T-helper 2 cell (primary cell): ENCODE measurements at regions not wholly inside any gene's neighbourhood (a gene's known extent, or its start where the extent isn't known, plus 50 kb on each side); places are given as distances from the start of the nearest gene placed in this dataset.
"Not testable (repeated sequence)": the region's sequence is repeated elsewhere in the genome, so short reads cannot be mapped to it uniquely, and the experiment has no call there.

Experiments
- DNase-seq, 5 experiments: peaks; one replicate each; pipeline versions ENCODE4 v3.0.0 to v3.0.0-alpha.2; 2012 to 2022

DNA sequence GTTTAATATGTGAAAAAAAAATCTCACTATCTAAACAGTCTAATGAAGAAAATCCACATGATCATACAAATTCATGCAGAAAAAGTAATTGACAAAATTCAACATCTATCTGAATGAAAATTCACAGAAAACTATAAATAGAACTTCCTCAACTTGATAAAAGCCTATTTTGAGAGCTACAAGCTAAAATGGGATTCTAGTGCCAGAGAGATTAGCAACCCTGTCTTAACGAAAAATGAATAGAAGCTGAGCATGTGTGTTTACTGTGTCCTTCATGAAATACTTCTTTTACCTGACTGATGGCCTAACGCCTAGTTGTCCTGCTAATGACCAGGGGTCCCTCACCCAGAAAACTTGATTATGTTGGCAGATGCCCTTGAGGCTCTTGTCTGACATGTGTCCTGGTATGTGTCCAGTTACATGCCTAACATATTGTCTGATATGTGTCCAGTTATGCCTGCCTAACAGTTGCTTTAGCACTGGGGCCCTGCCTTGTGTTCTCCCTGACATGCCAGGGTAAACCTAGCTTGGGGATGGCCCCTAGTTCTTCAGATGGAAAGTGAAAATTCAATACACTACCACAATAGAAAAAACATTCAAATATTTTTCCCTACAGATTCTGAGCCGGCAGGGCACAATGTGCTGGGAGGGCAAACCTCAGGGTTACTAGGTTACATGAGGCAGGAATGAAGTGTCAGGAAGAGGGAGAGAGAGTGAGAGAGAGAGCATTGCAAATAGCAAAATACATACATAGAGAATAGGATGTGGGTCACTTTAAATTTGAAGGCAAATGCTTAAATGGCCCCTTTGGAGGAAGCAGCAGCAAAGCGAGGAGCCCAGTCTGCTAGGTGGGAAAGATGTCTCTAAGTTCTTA is 834.0 kb downstream of the CDH11 start:
- no peak for DNase-seq

DNA sequence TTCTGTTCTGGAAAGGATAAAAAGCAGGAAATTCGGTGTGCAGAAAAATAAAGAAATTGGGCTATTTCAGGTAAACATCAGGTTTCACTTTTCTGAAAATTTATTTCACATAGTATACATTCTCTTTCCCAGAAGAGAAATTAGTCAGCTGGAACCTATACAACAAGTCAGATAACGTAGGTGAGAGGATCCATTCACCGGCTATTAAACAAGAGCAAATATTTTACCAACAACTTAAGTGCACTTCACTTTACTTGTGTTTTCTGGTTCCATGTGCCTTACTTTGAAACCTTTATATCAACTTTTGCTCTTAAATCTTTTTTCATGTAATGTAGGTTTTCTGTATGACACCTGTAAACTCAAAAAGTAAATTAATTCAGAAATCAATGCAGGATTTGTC is 839.7 kb downstream of the CDH11 start:
- DNase-seq: no peak

DNA sequence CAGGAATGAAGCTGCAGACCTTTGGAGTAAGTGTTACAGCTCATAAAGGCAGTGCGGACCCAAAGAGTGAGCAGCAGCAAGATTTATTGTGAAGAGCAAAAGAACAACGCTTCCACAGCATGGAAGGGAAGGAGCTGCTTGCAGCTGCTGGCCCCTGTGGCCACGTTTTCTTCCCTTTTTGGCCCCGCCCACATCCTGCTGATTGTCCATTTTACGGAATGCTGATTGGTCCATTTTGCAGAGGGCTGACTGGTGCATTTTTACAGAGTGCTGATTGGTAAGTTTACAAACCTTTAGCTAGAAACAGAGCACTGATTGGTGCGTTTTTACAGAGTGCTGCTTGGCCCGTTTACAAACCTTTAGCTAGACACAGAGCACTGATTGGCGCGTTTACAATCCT is 841.5 kb downstream of the CDH11 start:
- DNase-seq: no peak

GRCh38 chr16:64278196-64278595 is 843.7 kb downstream of the CDH11 start:
- DNase-seq: no peak

- no peak for DNase-seq
These were observed 845.2 kb downstream of the CDH11 start for GRCh38 chr16:64276646-64277045.

GRCh38 chr16:64272028-64272427 is 849.8 kb downstream of the CDH11 start:
- DNase-seq: no peak

DNA sequence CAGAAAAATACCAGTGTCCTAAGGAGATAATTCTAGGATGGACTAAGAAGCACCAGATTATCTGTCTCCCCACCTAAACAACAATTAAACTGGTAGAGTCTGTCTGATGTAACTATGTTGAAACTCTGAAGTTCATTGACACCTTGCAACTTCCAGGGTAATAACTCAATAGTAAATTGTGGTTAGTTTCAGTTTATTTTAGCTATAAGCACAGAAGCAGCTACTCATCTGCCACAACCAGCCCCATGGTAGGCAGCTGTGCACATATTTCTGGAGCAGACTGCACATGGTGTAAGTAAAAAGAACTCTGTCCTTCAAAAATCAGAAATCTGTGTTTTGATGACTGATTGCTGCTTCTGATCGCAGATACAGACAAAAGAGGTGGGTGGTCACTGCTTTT is 852.1 kb downstream of the CDH11 start:
- no peak for DNase-seq

- no peak for DNase-seq
These were observed 856.1 kb downstream of the CDH11 start for GRCh38 chr16:64265756-64266155.

- not testable (repeated sequence) for DNase-seq
These were observed 861.0 kb downstream of the CDH11 start for GRCh38 chr16:64260631-64261401.

DNA sequence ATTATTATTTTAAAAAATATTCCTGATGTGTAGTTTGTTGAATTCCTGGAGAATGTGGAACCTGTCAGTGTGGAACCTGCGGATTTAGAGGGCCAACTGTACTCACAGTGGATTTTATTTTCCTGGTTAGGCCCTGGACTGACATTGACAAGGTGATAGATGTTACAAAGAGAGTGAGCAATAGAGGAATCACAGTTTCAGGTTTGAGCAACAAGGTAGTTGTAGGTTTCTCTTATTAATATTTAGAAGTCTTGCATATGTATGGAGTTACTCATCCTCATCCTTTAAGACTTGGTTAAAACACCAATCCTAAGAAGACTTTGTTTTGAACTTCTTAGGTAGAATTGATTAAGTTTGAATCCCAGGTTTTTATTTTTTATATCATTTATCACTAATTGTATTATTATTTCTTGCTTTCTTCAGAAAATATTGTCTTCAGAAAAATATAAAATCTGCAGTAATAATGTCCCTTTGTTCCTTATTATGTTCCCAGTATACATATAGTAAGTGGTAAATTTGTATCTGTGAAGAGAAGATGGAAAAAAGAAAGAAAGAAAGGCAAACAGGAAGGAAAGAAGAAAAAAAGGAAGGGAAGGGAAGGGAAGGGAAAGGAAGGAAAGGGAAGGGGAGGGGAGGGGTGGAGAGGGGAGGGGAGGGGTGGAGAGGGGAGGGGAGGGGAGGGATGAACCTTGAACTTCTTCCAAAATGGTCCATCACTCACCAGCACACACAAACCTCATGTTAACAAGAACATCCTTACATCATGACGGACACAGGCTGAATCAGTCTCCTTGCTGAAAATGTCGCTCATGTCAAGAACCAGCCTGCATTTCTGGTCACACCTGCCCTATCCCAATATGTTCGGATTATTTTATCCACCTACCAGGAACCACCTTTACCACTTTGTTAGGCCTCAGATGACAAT is 867.2 kb downstream of the CDH11 start:
- DNase-seq: no peak

DNA sequence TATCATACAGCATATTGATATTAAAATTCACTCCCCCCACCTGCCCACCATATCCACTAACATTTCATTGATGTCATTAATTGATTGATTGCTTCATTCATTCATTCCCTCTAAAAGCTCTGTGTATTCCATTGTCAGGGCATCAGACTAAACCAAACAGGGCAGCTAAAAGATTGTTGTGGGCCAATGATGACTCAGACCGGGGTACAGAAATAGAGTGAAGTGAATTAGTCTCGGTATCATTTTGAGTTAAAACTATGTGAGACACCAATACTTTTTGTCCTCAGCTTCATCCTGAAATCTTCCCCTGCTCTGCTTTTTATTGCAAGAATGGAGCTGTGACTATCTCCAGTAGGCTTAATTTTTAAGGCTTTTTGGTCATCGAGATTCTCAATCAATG is 868.3 kb downstream of the CDH11 start:
- no peak for DNase-seq

- DNase-seq: no peak
These were observed 868.8 kb downstream of the CDH11 start for GRCh38 chr16:64253096-64253495.

DNA sequence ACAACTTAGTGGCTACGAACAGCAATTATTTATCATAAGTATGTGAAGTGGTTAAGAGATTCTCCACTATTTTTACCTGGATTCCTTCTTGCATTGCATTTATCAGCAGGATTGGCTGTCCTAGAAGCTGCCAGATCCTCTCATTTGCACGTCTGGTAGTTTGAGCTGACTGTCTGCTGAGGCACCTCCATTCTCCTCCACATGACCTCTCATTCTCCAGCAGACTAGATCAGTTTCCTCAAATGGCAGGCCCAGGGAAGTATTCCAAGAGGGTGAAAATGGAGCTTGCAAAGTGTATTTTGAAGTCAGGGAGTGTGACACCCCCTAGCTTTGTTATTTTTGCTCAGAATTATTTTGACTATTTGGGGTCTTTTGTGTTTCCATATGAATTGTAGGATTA is 870.1 kb downstream of the CDH11 start:
- no peak for DNase-seq

DNA sequence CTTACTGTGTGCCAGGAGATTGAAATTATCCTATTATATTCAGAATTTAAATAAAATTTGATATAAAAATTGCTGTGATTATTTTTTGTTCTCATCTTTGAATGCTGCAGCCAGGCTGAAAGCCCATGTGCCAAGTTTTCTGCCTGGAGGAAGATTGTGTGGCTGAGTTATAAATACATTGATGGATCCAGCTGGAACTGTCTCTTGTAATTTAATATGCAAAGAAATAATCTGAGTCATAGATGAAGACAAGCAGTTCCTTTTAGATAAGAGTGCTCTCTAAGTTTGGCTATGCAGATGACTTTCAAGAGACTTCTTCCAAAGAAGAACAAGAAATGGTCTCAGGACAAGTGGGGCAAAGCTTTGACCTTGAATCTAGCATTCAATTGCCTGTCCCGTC is 871.0 kb downstream of the CDH11 start:
- DNase-seq: no peak

DNA sequence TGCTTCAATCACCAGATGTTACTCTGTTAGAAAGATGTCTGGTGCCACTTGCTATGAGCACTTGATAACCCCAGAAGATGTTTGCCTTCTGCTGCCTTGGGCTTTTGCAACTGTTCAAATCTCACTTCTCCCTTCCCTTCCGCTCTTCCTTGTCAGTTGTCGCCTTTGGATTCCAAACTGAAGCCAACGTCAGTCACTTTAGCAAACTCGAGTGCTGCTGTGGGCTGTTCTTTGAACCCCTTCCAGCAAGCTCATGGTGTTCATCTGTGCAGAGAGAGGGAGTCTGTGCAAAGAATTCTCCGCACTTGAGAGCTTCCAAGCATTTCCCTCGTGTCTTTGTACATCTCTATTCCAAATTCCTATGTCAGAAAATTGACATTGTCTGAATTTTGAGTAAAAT is 879.4 kb downstream of the CDH11 start:
- no peak for DNase-seq

DNA sequence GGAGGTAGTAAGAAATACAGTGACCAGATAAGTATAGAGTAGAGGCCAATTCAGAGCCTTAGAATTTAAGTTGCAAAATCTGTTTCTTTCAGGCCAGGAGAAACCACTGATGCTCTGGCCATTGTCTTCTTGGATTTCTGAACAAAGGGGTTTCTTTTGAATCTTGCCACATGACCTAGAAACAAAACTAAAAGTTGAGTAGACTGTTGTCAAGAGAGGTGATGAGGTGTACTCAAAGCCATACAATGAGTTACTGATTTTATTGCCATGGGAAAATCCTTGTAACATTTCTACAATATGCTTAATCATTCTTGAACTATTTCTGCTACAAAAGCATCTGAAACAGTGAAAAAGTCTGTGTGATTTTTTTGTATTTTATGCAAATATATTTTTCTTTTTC is 881.3 kb downstream of the CDH11 start:
- no peak for DNase-seq

GRCh38 chr16:64238571-64238970 is 883.3 kb downstream of the CDH11 start:
- no peak for DNase-seq

DNA sequence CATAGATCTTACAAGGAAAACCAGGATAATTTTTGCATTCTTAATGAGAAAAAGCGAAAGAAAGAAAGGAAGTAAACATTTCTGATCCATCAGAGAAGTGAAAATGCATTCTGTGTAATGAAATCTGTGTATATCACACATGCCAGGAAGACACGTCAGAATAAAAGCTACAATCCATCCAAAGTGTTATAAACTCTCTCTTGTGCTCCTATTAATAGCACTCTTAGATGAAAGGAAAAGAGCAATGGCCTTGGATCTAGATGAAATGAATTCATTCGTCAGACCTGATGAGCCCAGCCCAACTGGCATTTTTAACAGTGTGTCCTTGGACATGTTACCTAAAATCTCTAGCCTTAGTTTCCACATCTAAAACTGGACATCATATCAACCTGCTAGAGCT is 885.5 kb downstream of the CDH11 start:
- DNase-seq: no peak

- no peak for DNase-seq
These were observed 887.7 kb downstream of the CDH11 start for GRCh38 chr16:64234200-64234599.

DNA sequence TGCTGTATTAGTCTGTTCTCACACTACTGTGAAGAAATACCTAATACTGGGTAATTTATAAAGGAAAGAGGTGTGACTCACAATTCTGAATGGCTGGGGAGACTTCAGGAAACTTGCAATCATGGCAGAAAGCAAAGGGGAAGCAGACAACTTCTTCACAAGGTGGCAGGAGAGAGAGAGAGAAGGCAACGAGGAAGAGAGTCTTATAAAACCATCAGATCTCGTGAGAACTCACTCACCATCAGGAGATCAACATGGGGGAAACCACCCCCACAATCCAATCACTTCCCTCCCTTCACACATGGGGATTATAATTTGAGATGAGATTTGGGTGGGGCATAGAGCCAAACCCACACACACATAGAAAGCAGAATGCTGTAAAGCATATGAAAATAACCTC is 896.2 kb downstream of the CDH11 start:
- no peak for DNase-seq

DNA sequence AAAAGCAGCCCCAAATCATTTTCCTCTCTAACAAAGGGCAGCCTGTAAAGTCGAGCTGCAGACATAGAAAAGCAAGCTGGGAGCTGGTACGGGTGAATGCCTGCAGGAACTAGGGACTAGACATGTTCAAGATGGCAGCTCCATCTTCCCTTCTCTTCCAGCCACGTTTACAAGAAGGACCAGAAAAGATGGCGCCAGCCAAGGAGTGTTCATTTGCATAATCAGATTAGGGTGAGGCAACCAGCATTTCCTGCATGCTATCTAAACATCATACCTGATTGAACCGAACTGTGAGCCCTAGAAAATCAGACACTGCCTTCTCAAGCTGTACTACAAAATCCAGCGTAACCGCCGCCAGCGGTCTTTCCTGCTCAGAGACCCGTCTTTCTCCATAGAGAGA is 896.8 kb downstream of the CDH11 start:
- DNase-seq: no peak

- no peak for DNase-seq
These were observed 903.9 kb downstream of the CDH11 start for GRCh38 chr16:64217789-64218535.
